ENCODE measurements at regions not wholly inside any gene's neighbourhood (a gene's known extent, or its start where the extent isn't known, plus 50 kb on each side); places are given as distances from the start of the nearest gene placed in this dataset.

DNA sequence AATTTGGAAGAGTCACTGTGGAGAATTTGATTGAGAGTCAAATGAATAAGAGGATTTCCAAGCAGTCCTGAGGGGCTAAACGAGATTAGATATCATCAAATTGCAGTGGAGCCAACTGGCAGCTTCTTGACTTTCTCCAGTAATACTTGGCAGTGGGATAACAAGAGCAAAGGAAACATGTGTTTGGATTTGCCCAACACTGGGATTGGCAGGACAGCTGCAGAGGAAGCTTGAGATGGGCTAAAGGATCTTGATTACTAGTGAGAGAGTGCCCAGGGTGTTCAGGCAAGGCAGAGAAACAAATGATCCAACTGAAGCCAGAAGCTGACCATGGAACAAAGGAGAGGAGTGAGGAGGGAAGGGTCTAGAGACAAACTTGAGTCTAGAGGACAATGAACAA lies 356.0 kb upstream of the ISL1 start:
- DNase-seq (ENCODE audit: extremely low read depth, low read depth) = no peak

DNA sequence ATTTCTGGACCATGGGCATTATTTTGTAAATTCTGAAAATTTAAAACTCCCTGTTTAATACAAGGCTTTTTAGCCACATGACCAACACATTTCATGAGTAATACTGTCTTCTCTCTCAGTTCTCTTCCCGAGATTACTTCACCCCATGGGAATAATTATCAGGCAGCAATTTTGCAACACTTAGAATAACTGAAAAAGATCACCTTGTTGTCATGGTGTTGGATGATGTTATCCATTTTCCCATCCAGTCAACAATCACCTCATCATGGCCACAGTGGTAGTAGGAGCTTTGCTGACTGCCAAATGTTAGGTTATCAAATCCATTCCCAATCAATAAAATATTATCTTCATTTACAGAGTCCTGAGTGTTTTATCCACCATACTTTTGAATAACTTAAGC lies 354.9 kb upstream of the ISL1 start:
- no peak for DNase-seq (ENCODE audit: extremely low read depth, low read depth)

DNA sequence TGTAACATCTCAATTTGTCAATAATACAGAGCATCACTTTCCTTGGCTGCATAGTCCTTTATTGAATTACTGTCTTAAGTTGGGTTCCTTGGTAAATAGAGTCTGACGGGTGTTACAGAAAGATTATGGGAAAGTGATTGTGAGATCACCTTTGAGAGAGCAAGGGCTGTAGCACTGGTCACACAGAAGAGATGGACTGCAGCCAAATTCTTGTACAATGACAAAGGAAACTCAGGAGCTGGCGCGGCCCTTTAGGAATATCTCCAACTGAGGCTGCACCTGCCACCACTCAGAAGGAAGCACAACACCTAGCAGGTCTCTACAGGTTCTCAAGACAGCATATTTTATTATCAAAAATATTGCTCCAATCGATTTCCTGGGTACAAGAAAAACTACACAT lies 350.0 kb upstream of the ISL1 start:
- no peak for DNase-seq (ENCODE audit: extremely low read depth, low read depth)

DNA sequence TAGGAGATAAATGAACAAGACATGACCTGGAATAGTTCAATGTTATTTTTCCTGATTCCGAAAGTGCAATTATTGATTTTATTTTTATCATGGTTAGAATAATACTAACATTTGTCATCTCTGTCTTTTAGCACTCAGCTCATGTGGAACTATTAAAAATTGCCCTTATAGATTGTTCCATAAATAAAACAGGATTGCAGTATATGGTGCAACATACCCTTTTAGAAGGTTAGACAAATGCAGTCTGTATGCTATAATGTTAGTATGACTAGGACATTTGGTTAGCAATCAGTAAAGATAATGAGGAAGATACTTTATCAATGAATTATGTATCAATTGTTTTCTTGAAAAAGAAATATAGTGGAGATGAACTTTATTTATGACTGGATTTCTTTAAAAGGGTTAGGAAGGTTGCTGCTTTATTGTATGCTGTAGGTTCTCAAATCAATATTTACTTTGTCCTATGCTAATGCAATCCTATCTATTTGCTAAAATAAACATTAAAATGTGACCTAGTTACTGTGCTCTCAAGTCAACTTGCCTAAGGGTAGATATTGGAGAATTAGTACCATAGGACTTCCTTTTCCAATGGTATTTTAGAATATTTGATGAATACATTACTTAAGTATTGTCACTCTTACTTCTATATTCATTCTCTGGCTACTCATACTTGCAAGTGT lies 348.9 kb upstream of the ISL1 start:
- DNase-seq (ENCODE audit: extremely low read depth, low read depth) = no peak

DNA sequence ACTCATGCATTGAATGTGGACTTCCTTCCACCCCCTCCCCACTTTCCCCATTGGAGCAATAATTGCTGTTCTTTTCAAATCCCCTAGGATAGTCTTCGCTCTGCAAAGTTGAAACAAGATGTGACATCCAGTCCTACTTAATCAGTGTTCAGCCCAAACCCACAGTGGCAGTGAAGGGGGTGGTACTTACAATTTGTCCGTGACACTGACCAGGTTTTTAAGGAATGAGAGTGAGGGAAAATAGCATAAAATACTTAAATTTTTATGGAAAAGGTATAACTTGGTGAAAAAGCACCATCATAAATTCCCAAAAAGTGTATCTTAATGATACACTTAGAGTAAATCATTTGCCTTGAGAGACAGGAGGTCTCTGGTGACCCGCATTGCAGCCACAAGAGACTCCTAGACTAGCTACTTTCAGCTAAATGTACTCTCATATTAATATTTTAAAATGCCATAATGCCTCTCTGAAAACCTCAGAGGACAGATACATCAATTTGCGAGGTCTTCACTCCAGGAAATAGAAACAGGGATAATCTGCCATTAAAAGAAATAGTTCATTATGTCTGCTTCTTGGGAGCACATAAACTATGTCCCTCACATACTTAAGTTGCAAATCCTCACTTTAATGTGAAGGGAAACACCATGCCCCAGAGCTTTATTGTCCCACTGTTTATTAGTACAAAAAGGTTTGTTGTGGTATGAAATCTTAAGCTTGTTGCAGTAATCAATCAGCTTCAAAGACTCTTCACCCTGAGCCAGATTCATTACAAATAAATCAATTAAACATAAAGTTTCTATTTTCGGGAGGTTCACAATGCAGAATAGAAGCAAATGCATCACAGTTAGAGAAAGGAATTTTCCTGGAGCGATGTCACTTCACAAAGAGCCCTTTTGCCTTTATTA lies 343.6 kb upstream of the ISL1 start:
- DNase-seq (ENCODE audit: extremely low read depth, low read depth) = no peak

DNA sequence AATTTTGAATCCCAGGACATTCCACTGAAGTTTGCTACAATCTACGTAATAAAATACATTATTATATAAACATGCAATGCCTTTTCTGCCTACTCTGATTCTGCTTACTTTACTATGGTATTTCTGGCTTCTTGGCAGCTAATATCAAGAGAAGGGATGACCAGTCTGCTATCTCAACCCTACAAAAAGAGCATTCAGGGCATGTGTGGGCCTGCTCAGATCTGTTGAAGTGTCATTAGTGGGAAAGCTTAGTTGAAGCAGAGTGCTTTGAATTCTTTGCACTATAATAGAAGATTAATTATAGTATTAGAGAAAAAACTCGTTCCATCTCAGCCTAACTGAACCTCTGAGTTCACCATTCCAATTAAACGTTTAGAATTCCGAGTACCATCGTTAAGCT lies 339.5 kb upstream of the ISL1 start:
- no peak for DNase-seq (ENCODE audit: extremely low read depth, low read depth)

DNA sequence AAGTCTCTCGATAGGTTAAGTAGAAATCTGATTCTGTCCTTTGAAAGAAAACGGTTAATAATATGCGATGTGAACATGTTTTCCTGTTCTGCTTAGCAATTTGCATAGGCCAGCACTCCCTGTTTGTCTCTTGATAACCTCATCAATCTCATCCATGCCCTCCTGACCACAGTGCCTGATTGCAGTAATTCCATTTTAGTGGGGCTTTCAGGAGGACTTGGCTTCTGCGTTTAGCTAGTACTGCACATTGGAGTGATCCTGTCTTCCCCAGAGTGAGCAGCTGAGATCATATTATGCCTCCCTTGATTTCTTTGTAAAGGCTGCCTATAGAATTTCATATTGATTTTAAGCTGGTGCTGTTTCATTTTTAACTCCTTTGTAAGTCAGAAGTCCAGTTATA lies 335.9 kb upstream of the ISL1 start:
- DNase-seq (ENCODE audit: extremely low read depth, low read depth) = no peak

DNA sequence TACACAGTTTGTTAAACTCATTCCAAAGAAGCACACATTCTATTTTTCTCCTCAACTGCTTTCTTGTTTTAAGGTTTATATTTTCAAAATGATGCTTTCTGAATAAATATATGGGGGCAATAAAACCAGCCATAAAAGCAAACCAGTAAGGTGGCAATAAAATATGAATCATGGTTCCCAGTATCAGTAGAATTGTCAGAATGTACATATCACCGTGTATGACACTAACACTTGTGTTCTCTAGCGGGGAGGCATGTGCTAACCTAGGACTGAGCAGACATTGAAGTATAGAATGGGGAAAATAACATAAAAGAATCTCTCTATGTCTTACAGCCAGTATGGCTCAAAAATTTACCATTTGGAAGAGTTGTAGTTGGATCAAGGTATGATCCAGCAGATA lies 329.9 kb upstream of the ISL1 start:
- no peak for DNase-seq (ENCODE audit: extremely low read depth, low read depth)

DNA sequence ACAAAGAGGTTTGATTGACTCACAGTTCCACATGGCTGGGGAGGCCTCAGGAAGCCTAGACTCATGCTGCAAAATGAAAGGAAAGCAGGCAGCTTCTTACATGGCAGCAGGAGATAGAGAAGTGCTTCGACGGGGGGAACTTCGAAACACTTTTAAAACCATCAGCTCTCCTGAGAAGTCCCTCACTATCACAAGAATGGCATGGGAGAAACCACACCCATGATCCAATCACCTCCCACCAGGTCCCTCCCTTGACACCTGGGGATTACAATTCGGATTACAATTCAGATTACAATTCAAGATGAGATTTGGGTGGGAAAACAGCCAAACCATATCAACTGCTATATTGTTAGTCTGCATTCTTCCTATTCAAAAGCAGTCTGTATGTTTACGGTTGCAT lies 322.3 kb upstream of the ISL1 start:
- no peak for DNase-seq (ENCODE audit: extremely low read depth, low read depth)

DNA sequence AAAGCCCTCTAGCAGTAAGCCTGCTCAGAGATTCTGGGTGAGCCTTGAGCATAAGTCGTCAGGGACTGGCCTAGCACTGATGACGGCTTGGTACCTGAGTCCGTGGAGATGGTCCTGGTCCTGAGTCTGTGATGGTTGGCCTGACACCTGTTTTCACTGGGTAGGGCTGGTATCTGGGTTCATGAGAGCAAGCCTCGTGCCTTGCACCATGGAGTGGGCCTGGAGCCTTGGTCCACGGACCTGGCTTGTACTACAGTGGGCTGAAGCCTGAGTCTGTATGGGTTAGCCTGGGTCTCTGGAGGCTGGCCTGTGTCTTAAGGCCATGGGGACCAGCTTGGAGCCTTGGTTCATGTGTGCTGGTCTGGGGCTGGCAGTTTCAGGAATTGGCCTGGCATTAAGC lies 310.3 kb upstream of the ISL1 start:
- no peak for DNase-seq (ENCODE audit: extremely low read depth, low read depth)

DNA sequence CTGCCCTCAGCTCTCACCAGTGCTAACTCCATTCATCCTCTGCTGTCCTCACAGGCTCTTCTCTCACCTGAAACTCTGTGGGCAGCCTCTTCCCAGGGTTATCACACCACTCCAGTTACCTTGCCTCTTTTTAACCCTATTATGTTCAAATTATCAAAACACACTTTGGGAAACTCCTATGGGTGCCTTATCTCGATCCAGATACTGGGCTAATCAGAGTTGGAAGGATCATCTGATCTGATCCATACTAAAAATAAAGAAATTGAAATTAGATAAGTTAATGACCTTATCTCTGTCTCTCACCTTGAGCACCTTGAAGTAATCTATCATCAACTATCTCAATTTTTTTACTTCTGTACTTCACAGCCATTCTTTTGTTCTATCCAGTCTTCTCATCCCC lies 300.5 kb upstream of the ISL1 start:
- no peak for DNase-seq (ENCODE audit: extremely low read depth, low read depth)

DNA sequence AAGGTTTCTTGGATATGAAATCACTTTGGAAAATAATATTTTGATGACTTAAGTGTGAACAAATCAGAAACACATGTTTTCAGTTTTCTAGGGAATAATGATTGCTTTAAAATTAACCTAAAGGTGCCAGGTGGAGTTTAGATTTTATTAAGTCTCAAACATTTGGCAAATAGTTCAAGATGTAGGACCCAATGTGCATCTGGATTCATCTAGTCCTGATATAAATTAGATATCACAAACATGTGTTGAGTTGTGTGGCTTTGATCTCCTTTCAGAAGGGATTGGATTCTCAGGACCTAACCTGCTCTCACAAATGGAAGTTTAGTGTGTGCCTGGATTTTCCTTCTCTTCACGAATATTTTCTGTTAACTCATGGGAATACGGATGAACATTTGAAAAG lies 291.4 kb upstream of the ISL1 start:
- no peak for DNase-seq (ENCODE audit: extremely low read depth, low read depth)

DNA sequence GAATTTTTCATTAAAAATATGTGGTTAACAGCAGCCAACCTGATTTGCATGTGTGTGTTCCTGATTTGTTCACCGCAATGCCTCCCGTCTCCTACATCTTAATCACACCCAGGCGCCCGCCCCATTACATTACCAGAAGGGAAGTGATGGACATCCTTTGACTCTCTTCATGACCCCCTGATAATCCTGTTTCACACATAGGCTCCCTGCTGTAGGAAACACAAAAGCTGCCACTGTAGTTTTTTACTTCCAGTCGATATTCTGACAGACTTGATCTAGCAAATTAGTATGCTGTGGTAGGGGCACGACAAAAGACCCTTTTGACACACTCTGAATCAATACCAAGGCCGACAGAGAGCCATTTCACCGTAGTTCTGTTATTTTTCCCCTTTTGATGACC lies 287.8 kb upstream of the ISL1 start:
- DNase-seq (ENCODE audit: extremely low read depth, low read depth) = no peak

DNA sequence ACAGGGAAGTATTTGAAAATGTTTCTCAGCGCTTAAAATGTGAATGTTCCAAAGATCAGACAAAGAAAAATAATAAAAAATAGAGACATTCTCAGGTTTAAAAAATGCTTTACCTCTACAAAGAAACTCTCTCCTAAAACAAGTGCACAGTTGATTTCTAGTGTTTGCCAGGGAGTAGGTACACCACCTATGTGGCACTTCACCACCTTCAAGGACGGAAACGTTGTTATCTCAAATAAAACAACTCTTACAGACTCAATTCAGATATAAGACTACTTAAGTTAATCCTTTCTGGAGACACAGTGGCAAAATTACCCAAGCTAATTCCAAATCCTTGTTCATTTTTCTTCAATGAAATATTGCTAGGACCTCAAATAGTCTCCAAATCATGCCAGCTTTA lies 286.4 kb upstream of the ISL1 start:
- DNase-seq (ENCODE audit: extremely low read depth, low read depth) = no peak

DNA sequence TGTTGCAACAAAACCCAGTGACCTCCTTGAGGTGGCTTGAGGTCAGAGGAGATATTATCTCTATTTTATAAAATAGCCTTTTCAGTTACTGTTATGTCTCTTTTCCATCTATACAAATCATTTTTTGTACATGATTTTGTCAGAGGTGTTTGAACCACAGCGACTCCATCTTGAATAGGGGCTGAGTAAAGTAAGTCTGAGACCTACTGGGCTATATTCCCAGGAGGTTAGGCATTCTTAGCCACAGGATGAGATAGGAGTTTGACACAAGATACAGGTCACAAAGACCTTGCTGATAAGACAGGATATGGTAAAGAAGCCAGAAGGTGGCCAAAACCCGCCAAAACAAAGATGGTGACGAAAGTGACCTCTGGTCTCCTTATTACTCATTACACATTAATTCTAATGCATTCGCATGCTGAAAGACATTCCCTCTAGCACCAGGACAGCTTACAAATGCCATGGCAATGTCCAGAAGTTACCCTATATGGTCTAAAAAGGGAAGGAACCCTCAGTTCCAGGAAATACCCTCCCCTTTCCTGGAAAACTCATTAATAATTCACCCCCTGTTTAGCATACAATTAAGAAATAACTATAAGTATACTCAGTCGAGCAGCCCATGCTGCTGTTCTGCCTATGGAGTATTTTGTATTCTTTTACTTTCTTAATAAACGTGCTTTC lies 283.9 kb upstream of the ISL1 start:
- no peak for DNase-seq (ENCODE audit: extremely low read depth, low read depth)

DNA sequence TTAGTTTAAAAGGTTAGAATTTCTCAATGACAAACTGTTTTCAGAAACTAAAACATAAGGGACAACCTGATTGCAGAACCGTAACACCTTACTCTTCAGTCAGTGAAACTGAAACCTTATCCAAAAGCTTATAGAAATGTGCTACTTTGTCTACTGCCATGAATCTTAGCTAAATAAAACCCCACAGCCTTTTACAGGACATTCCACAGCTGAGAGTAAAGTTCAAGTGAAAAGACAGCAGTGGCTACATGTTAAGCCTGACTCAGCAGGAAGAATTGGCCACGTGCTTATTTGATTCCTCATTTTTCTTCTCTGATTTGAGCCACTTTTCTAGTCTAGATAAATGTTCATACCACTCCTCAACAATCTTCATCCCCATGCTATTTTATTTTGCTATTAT lies 278.7 kb upstream of the ISL1 start:
- DNase-seq (ENCODE audit: extremely low read depth, low read depth) = no peak

DNA sequence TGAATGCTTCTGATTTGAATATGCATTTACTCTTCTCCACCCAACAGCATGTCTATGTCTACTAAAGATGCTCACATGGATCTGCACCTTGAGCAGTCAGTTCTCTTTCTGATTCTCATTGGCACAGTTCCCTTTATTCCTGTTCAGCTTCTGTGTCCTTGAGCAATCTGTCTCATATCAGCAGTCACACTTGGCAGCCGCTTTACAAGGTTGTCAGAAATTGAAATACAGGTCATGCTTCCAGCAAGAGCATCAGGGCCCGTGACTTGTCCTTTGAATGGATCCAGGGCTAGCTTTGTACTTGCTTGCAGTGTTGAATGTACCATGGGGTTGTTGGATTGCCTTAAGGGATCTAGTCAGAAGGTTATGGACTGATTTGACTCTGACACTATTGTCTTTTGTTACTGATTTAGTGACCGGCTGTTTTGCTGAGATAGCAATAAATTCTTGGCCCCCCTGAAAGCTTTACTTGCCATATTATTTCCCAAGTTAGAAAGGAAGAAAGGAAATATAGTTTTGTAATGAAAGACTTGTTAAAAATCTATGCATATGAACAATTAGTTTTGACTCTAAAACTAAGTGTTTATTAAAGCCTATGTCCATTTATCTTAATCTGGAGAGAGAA lies 273.4 kb upstream of the ISL1 start:
- no peak for DNase-seq (ENCODE audit: extremely low read depth, low read depth)

DNA sequence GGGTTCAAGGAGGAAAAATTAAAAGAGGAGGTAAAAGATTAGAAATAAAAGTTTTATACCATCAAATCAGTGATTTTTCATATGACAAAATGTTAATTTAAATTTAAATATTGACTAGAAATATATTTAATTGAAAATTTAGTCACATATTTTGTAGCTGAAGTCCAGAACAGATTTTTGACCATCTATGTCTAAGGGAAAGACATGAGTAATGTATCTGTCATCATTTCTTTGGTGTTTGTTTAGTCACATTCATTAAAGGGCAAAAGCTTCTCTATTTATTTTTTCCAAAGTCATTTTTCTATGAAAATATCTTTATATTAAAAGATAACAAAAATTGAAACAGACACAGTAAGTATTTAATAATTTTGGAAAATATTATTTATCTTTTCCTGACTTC lies 252.0 kb upstream of the ISL1 start:
- no peak for DNase-seq (ENCODE audit: extremely low read depth, low read depth)

DNA sequence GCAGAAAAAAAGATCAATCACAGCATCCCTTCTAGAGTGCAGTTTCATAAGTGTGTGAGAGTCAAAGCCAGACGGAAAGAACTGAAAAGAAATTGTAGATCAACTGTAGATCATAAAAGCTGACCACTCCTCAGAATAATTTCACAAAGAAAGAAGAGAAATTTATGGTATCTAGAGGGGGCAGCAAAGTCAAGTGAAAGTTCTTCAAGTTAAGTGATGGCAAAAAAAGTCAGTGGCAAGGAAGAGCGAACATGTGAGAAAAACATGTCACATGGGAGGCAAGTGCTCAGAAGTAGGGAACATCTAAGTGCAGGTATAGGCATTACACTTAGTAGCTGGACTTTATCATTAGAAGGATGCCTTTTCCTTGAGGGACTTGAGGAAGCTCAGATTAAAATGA lies 245.1 kb upstream of the ISL1 start:
- DNase-seq (ENCODE audit: extremely low read depth, low read depth) = no peak

DNA sequence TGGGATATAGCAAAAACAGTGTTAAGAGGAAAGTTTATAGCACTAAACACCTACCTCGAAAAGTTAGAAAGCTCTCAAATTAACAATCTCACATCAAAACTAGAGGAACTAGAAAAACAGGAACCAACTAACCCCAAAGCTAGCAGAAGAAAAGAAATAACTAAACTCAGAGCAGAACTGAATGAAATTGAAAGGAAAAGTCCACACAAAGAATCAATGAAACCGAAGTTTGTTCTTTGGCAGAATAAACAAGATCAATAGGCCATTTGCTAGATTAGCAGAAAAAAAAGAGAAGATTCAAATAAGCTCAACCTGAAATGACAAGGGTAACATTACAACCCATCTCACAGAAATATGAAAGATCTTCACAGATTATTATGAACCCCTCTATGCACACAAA lies 234.8 kb upstream of the ISL1 start:
- DNase-seq (ENCODE audit: extremely low read depth, low read depth) = no peak

DNA sequence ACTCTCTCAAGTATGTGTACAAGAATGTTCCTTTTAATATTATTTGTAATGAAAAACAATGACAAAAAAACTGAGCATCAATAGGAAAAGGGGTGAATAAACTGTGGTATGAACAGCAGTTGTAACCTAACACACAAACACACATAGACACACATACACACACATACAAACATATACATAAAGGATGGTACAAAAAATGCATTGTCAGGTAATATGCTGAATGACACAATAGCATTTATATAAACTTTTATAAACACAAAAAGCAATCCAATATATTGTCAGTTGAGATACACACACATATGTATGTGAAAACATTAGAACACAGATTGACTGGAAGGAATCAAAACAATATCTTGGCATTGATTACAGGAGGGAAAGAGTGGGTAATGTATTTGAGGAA lies 227.0 kb upstream of the ISL1 start:
- no peak for DNase-seq (ENCODE audit: extremely low read depth, low read depth)

Measured in NCI-H460 (cell line).